ENCODE measurements at regions not wholly inside any gene's neighbourhood (a gene's known extent, or its start where the extent isn't known, plus 50 kb on each side); places are given as distances from the start of the nearest gene placed in this dataset.

DNA sequence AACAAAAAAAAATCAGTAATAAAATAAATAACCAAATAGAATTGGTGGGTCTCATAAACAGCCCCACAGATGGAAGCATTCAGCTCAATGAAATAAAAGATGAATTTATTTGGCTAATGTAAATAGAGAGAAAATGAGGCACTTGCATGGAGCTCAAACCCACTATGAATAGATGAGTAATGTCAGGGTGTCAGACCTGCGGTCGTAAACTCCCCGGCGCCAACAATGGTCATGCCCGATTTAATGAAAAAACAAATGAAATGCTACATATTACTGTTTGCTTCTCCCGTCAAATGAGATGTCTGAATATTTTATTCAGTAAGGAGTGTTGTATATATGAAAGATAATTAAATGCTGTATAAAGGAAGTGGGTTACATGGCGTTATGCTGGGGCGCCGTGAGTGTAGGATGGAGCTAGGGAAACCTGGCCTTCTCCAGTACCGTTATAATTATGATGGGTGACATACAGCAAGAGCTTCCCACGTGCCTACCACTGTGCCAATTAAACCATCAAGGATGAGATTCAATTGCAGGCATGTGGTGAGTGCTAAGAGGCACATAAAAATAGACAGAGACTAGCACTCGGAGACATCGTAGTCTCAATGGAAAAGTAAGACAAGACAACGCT lies 648.1 kb downstream of the BCL11B start:
- DNase-seq (ENCODE audit: low read depth): no peak

DNA sequence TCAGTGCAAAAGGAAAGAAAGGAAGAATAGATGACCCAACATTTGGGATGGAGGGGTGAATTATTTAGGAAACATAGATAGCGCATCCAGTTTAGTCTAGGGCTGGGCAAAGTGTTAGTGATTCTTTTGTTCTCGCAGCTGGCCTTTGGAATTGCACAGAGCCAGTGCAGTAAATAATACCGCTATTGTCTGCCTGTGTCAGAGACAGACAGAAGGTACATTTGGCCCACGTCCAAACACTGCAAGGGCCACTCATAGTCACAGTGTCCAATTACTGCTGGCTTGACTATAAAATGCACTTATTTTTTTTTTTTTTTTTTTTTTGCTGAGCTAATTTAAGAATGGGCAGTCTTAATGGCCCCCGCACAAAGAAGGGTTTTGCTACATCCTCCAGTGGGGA lies 638.6 kb downstream of the BCL11B start:
- H3K4me3 ChIP-seq (ENCODE audit: control insufficient read depth, low read depth, low read length): no peak overlapping the region
- no peak for DNase-seq (ENCODE audit: low read depth)
- TF ChIP-seq, protein P1, sequence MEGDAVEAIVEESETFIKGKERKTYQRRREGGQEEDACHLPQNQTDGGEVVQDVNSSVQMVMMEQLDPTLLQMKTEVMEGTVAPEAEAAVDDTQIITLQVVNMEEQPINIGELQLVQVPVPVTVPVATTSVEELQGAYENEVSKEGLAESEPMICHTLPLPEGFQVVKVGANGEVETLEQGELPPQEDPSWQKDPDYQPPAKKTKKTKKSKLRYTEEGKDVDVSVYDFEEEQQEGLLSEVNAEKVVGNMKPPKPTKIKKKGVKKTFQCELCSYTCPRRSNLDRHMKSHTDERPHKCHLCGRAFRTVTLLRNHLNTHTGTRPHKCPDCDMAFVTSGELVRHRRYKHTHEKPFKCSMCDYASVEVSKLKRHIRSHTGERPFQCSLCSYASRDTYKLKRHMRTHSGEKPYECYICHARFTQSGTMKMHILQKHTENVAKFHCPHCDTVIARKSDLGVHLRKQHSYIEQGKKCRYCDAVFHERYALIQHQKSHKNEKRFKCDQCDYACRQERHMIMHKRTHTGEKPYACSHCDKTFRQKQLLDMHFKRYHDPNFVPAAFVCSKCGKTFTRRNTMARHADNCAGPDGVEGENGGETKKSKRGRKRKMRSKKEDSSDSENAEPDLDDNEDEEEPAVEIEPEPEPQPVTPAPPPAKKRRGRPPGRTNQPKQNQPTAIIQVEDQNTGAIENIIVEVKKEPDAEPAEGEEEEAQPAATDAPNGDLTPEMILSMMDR (IDR thresholded peaks at IDR 0.05; ENCODE audit: control insufficient read depth, insufficient read depth, low read depth, low read length, missing control alignments): no peak

More for the DNA sequence above, 648.1 kb downstream of the BCL11B start:
- TF ChIP-seq, protein P1 (IDR thresholded peaks at IDR 0.05; ENCODE audit: control insufficient read depth, insufficient read depth, low read depth, low read length, missing control alignments): no peak
- H3K4me3 ChIP-seq (ENCODE audit: control insufficient read depth, low read depth, low read length): no peak overlapping the region

DNA sequence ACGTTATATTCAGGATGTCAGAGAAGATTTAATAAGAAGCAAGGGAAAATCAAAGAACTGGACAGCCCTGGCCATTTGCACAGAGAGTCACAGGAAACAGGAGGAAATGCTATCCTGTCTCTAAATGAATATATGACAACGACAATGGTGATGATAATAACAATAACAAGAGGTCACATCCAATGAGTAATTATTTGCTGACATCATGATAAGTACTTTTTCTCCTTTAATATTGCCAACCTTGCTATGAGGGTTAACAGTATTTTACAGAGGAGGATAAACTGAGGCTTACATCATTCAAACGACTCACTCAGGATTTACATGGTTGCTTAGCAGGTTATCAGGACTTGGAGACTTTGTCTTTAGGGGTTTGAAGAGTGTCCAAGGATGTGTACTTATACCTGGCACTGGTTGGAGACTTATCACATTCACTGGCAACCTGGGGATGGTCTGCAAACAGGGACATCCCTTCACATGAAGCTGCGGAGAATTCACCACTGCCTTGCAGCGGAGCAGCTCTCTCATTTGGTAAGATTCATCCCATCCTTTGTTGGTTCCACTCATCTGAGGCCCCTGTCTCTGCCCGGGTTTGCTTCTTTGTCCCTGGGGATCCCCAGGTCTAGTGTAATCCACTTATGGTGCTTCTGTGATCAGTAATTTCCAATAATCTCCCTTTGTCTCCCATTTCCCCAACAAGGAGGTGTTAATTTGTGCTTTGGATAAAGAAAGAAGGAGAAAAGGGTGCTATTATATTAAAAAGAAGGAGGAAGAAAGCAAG lies 637.8 kb downstream of the BCL11B start:
- no peak overlapping the region for H3K4me3 ChIP-seq (ENCODE audit: control insufficient read depth, low read depth, low read length)
- TF ChIP-seq, protein P1 (IDR thresholded peaks at IDR 0.05; ENCODE audit: control insufficient read depth, insufficient read depth, low read depth, low read length, missing control alignments): no peak
- no peak for DNase-seq (ENCODE audit: low read depth)

DNA sequence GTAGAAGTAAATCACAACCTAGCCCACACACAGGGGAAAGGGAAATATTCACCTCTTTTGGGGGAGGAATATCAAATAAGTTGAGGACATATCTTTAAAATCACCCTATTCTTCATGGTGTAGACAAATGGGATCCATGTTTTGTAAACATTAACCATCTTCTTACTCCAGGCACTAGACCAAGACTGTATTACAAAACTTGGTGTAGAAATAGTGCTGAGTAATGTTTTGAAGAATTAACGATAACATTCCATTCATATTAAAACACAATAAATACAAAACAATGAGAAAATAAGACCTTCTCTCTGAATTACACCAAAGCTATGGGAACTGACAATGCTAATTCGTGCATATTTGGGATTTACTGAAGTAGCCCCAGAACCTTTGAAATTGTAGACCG lies 633.6 kb downstream of the BCL11B start:
- TF ChIP-seq, protein P1 (IDR thresholded peaks at IDR 0.05; ENCODE audit: control insufficient read depth, insufficient read depth, low read depth, low read length, missing control alignments): no peak
- DNase-seq (ENCODE audit: low read depth): no peak

DNA sequence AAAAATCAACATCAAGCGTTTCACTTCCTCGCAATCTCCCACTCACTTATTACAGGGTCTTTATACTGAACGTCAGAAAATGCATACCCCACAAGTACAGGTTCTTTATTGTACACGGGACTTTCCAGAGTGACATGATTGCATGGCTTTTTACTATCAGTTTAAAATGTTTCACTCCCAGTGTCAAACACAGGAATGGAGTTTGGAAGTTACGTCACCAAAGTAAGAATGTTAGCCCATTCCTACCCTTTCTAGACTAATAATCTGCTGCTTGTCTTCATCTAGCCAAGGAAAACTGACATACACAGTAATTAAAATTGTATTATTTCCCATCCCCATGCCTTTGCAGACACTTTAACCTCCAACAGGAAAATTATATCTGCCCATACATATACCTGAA lies 624.2 kb downstream of the BCL11B start:
- TF ChIP-seq, protein P1 (IDR thresholded peaks at IDR 0.05; ENCODE audit: control insufficient read depth, insufficient read depth, low read depth, low read length, missing control alignments): no peak
- H3K4me3 ChIP-seq (ENCODE audit: control insufficient read depth, low read depth, low read length): no peak overlapping the region
- DNase-seq (ENCODE audit: low read depth): no peak

More for the DNA sequence above, 633.6 kb downstream of the BCL11B start:
- no peak overlapping the region for H3K4me3 ChIP-seq (ENCODE audit: control insufficient read depth, low read depth, low read length)

DNA sequence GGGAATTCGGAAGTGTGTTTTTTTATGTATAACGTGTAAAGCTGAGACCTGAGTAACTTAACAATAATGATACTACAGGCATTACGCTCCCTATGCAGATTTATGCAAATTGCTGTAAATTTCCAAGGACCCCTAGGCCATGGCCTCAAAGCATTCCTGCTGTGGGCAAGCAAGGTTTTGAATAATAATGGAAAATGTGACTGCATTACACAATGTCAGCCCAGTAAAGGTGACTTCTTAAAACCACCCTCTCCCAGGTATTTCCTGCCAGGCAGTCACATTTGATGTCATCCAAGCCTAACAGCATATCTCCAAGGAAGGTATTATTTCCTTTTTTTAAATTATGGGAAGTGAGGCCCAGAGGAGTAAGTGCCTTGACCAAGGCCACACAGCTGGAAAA lies 621.0 kb downstream of the BCL11B start:
- no peak overlapping the region for H3K4me3 ChIP-seq (ENCODE audit: control insufficient read depth, low read depth, low read length)
- TF ChIP-seq, protein P1 (IDR thresholded peaks at IDR 0.05; ENCODE audit: control insufficient read depth, insufficient read depth, low read depth, low read length, missing control alignments): no peak
- DNase-seq (ENCODE audit: low read depth): no peak

All from AG09309 (cell line).